SU-DHL-6 (cell line): ENCODE measurements at regions not wholly inside any gene's neighbourhood (a gene's known extent, or its start where the extent isn't known, plus 50 kb on each side); places are given as distances from the start of the nearest gene placed in this dataset.

ENCODE experiments used
- H2AFZ ChIP-seq: fragments of 200-600 bp; sonication (generic); 2 replicates; pipeline ENCODE4 v1.6.1; 2014; ENCODE audit warnings: low read depth, mild to moderate bottlenecking, moderate library complexity, mixed read lengths, antibody characterized with exemption, low read length; ENCODE audit not compliant: severe bottlenecking
- H3F3A ChIP-seq: fragments of 200-600 bp; shearing (Covaris generic); 2 replicates; pipeline ENCODE4 v1.6.0; 2016; ENCODE audit warnings: antibody characterized with exemption, mild to moderate bottlenecking; ENCODE audit not compliant: insufficient read depth
- H3K27ac ChIP-seq: fragments of 200-600 bp; sonication (generic); 2 replicates; pipeline ENCODE4 v1.5.1; 2016; ENCODE audit warnings: low read depth, mild to moderate bottlenecking, low read length, moderate library complexity, mixed read lengths
- H3K27me3 ChIP-seq: fragments of 200-600 bp; sonication (generic), shearing (Covaris generic); 2 replicates; pipeline ENCODE4 v1.6.0; 2014; ENCODE audit warnings: mild to moderate bottlenecking, low read length
- H3K36me3 ChIP-seq: fragments of 200-600 bp; sonication (generic); 2 replicates; pipeline ENCODE4 v1.6.1; 2014; ENCODE audit warnings: mild to moderate bottlenecking, low read length, mixed read lengths
- H3K4me2 ChIP-seq: fragments of 300-600, 200-600 bp; shearing (Covaris generic), sonication (generic); 2 replicates; pipeline ENCODE4 v1.6.0; 2014; ENCODE audit warnings: low read length, low read depth, mild to moderate bottlenecking; ENCODE audit not compliant: poor library complexity, severe bottlenecking
- H3K4me3 ChIP-seq: fragments of 200-600 bp; sonication (generic); 2 replicates; pipeline ENCODE4 v1.5.1; 2014; ENCODE audit warnings: antibody characterized with exemption, low read length, mild to moderate bottlenecking, mixed read lengths; ENCODE audit not compliant: insufficient read depth, poor library complexity, severe bottlenecking
- H3K79me2 ChIP-seq: fragments of 200-600 bp; sonication (generic); 2 replicates; pipeline ENCODE4 v1.6.1; 2014; ENCODE audit warnings: mild to moderate bottlenecking, low read length, moderate library complexity; ENCODE audit not compliant: insufficient read depth
- H3K9ac ChIP-seq: fragments of 200-600 bp; sonication (generic); 2 replicates; pipeline ENCODE4 v1.7.0; 2014; ENCODE audit warnings: mild to moderate bottlenecking, low read length
- H3K9me2 ChIP-seq: fragments of 200-600 bp; sonication (generic); replicated peaks from 2 replicates; pipeline ENCODE4 v1.6.1; 2014; ENCODE audit warnings: low read length; ENCODE audit not compliant: insufficient read depth
- H3K9me3 ChIP-seq: fragments of 200-600 bp; sonication (generic); 2 replicates; pipeline ENCODE4 v1.6.1; 2014; ENCODE audit warnings: low read length, mixed read lengths; ENCODE audit not compliant: insufficient read depth
- H4K20me1 ChIP-seq: fragments of 200-600 bp; sonication (generic); 2 replicates; pipeline ENCODE4 v1.6.1; 2014; ENCODE audit warnings: low read depth, mild to moderate bottlenecking, antibody characterized with exemption, low read length, moderate library complexity, mixed read lengths
- CTCF ChIP-seq: fragments of 200-600 bp; sonication (generic); IDR thresholded peaks from one replicate; pipeline ENCODE4 v1.5.1; 2017; ENCODE audit warnings: antibody characterized with exemption, mild to moderate bottlenecking, low read length, moderate library complexity; ENCODE audit not compliant: insufficient read depth, poor library complexity, severe bottlenecking
- EZH2phosphoT487 ChIP-seq: fragments of 200-600 bp; sonication (generic), shearing (Covaris generic); conservative IDR thresholded peaks from 2 replicates; pipeline ENCODE4 v1.6.1; 2018; ENCODE audit warnings: mild to moderate bottlenecking, antibody characterized with exemption, low read length, moderate library complexity, mixed read lengths

GRCh38 chr6:113439866-113440265, 417.3 kb upstream of the MARCKS start:
- Histone ChIP-seq H3K9me3 (no peaks in the 10 kb centered on the region), H3K4me3 (no peak overlapping the region), H3F3A (no peaks in the 10 kb centered on the region), H3K9ac (no peak overlapping the region), H2AFZ (no peak overlapping the region), H3K27me3 (no peaks in the 10 kb centered on the region), H3K9me2 (no peaks in the 10 kb centered on the region), H3K36me3 (no peaks in the 10 kb centered on the region), H3K27ac (no peak overlapping the region), H4K20me1 (no peaks in the 10 kb centered on the region), H3K4me2 (no peak overlapping the region), H3K79me2 (no peaks in the 10 kb centered on the region)
- TF ChIP-seq EZH2phosphoT487 (no peak), CTCF (no peak)

- H3F3A ChIP-seq, result no peaks in the 10 kb centered on the region
- H3K9ac ChIP-seq, result no peak overlapping the region
- no peaks in the 10 kb centered on the region for H3K9me3 ChIP-seq
- no peaks in the 10 kb centered on the region for H3K79me2 ChIP-seq
- H3K4me3 ChIP-seq, result no peak overlapping the region
- H3K9me2 ChIP-seq, result no peaks in the 10 kb centered on the region
- no peaks in the 10 kb centered on the region for H3K36me3 ChIP-seq
- no peak overlapping the region for H3K4me2 ChIP-seq
- H4K20me1 ChIP-seq, result no peaks in the 10 kb centered on the region
- H2AFZ ChIP-seq, result no peak overlapping the region
- TF ChIP-seq CTCF (no peak), EZH2phosphoT487 (no peak)
- no peaks in the 10 kb centered on the region for H3K27me3 ChIP-seq
- H3K27ac ChIP-seq, result no peak overlapping the region
Observed at GRCh38 chr6:113442040-113442439, 415.1 kb upstream of the MARCKS start.

GRCh38 chr6:113445201-113445600, 411.9 kb upstream of the MARCKS start:
- Histone ChIP-seq H3K27me3 (no peaks in the 10 kb centered on the region), H3K9me2 (no peaks in the 10 kb centered on the region), H3K4me3 (no peak overlapping the region), H3K79me2 (no peaks in the 10 kb centered on the region), H3K36me3 (no peaks in the 10 kb centered on the region), H3K4me2 (no peak overlapping the region), H3K27ac (no peak overlapping the region), H3K9me3 (no peaks in the 10 kb centered on the region), H4K20me1 (no peaks in the 10 kb centered on the region), H3F3A (no peaks in the 10 kb centered on the region), H2AFZ (no peak overlapping the region), H3K9ac (no peak overlapping the region)
- no peak for TF ChIP-seq EZH2phosphoT487
- no peak for TF ChIP-seq CTCF
